ENCODE measurements at regions not wholly inside any gene's neighbourhood (a gene's known extent, or its start where the extent isn't known, plus 50 kb on each side); places are given as distances from the start of the nearest gene placed in this dataset.

GRCh38 chrX:118179718-118180117, 63.1 kb upstream of the KLHL13 start:
- no peaks in the 10 kb centered on the region for H3K36me3 ChIP-seq (ENCODE audit: control insufficient read depth, insufficient read depth, low read length)
- no peak for DNase-seq (ENCODE audit: extremely low read depth, insufficient read length)
- H3K4me3 ChIP-seq (replicated peaks; ENCODE audit: low read depth, low read length) = no peak overlapping the region
- TF ChIP-seq CTCF (IDR thresholded peaks at IDR 0.05; ENCODE audit: insufficient read depth, low read length, poor library complexity, severe bottlenecking) = no peak
- no peaks in the 10 kb centered on the region for H3K27me3 ChIP-seq (replicated peaks; ENCODE audit: control insufficient read depth, insufficient read depth, low read length)

- no peak for TF ChIP-seq CTCF (IDR thresholded peaks at IDR 0.05; ENCODE audit: insufficient read depth, low read length, poor library complexity, severe bottlenecking)
- Histone ChIP-seq H3K27me3 (replicated peaks; ENCODE audit: control insufficient read depth, insufficient read depth, low read length) (no peaks in the 10 kb centered on the region), H3K36me3 (ENCODE audit: control insufficient read depth, insufficient read depth, low read length) (no peaks in the 10 kb centered on the region), H3K4me3 (replicated peaks; ENCODE audit: low read depth, low read length) (no peak overlapping the region)
- DNase-seq (ENCODE audit: extremely low read depth, insufficient read length) = no peak
These were observed 64.4 kb upstream of the KLHL13 start for GRCh38 chrX:118181030-118181429.

- no peak overlapping the region for H3K4me3 ChIP-seq (replicated peaks; ENCODE audit: low read depth, low read length)
- no peaks in the 10 kb centered on the region for H3K27me3 ChIP-seq (replicated peaks; ENCODE audit: control insufficient read depth, insufficient read depth, low read length)
- no peaks in the 10 kb centered on the region for H3K36me3 ChIP-seq (ENCODE audit: control insufficient read depth, insufficient read depth, low read length)
- no peak for DNase-seq (ENCODE audit: extremely low read depth, insufficient read length)
- no peak for TF ChIP-seq CTCF (IDR thresholded peaks at IDR 0.05; ENCODE audit: insufficient read depth, low read length, poor library complexity, severe bottlenecking)
These were observed 65.4 kb upstream of the KLHL13 start for GRCh38 chrX:118182025-118182424.

- Histone ChIP-seq H3K4me3 (replicated peaks; ENCODE audit: low read depth, low read length) (no peak overlapping the region), H3K36me3 (ENCODE audit: control insufficient read depth, insufficient read depth, low read length) (no peaks in the 10 kb centered on the region), H3K27me3 (replicated peaks; ENCODE audit: control insufficient read depth, insufficient read depth, low read length) (no peaks in the 10 kb centered on the region)
- DNase-seq (ENCODE audit: extremely low read depth, insufficient read length) = no peak
- TF ChIP-seq CTCF (IDR thresholded peaks at IDR 0.05; ENCODE audit: insufficient read depth, low read length, poor library complexity, severe bottlenecking) = no peak
These were observed 66.1 kb upstream of the KLHL13 start for GRCh38 chrX:118182681-118183080.

GRCh38 chrX:118183606-118184005, 67.0 kb upstream of the KLHL13 start:
- DNase-seq (ENCODE audit: extremely low read depth, insufficient read length) = no peak
- Histone ChIP-seq H3K4me3 (replicated peaks; ENCODE audit: low read depth, low read length) (no peak overlapping the region), H3K36me3 (ENCODE audit: control insufficient read depth, insufficient read depth, low read length) (no peaks in the 10 kb centered on the region), H3K27me3 (replicated peaks; ENCODE audit: control insufficient read depth, insufficient read depth, low read length) (no peaks in the 10 kb centered on the region)
- peak; percentile 34 for TF ChIP-seq CTCF (IDR thresholded peaks at IDR 0.05; ENCODE audit: insufficient read depth, low read length, poor library complexity, severe bottlenecking)

GRCh38 chrX:118187100-118187499, 70.5 kb upstream of the KLHL13 start:
- H3K4me3 ChIP-seq (replicated peaks; ENCODE audit: low read depth, low read length) = no peak overlapping the region
- no peaks in the 10 kb centered on the region for H3K27me3 ChIP-seq (replicated peaks; ENCODE audit: control insufficient read depth, insufficient read depth, low read length)
- no peak for DNase-seq (ENCODE audit: extremely low read depth, insufficient read length)
- H3K36me3 ChIP-seq (ENCODE audit: control insufficient read depth, insufficient read depth, low read length) = no peaks in the 10 kb centered on the region
- no peak for TF ChIP-seq CTCF (IDR thresholded peaks at IDR 0.05; ENCODE audit: insufficient read depth, low read length, poor library complexity, severe bottlenecking)
